H9 (cell line): ENCODE measurements at regions not wholly inside any gene's neighbourhood (a gene's known extent, or its start where the extent isn't known, plus 50 kb on each side); places are given as distances from the start of the nearest gene placed in this dataset.

Source experiments
- DNase-seq: peaks from one replicate; pipeline ENCODE4 v3.0.0-alpha.2; 2017
- H2AFZ ChIP-seq: one replicate; pipeline ENCODE4 v1.6.1; 2013; ENCODE audit warnings: mild to moderate bottlenecking, low read length, control low read depth, moderate library complexity
- H2AK5ac ChIP-seq: 2 replicates; pipeline ENCODE4 v1.6.1; 2013; ENCODE audit warnings: low read length, control low read depth, mixed read lengths; ENCODE audit not compliant: insufficient read length
- H2BK120ac ChIP-seq: one replicate; pipeline ENCODE4 v1.6.1; 2013; ENCODE audit warnings: low read depth, mild to moderate bottlenecking, low read length, control low read depth, inconsistent platforms; ENCODE audit not compliant: poor library complexity, severe bottlenecking
- H2BK12ac ChIP-seq: 2 replicates; pipeline ENCODE4 v1.6.1; 2013; ENCODE audit warnings: low read length, control low read depth, mixed read lengths, low read depth; ENCODE audit not compliant: insufficient read length
- H2BK15ac ChIP-seq: 2 replicates; pipeline ENCODE4 v1.6.1; 2013; ENCODE audit warnings: low read depth, low read length, control low read depth
- H2BK20ac ChIP-seq: one replicate; pipeline ENCODE4 v1.6.1; 2013; ENCODE audit warnings: low read depth, mild to moderate bottlenecking, low read length, control low read depth, inconsistent platforms; ENCODE audit not compliant: poor library complexity, severe bottlenecking
- H2BK5ac ChIP-seq: 2 replicates; pipeline ENCODE4 v1.6.1; 2013; ENCODE audit warnings: low read length, control low read depth, mixed read lengths; ENCODE audit not compliant: insufficient read length
- H3K14ac ChIP-seq: 2 replicates; pipeline ENCODE4 v1.6.1; 2013; ENCODE audit warnings: low read length, control low read depth; ENCODE audit not compliant: insufficient read depth
- H3K18ac ChIP-seq: 2 replicates; pipeline ENCODE4 v1.6.1; 2013; ENCODE audit warnings: low read depth, mild to moderate bottlenecking, mixed read lengths, low read length, control low read depth; ENCODE audit not compliant: insufficient read length
- H3K23ac ChIP-seq: 2 replicates; pipeline ENCODE4 v1.6.1; 2013; ENCODE audit warnings: low read length, control low read depth, mixed read lengths, low read depth; ENCODE audit not compliant: insufficient read length
- H3K23me2 ChIP-seq: 2 replicates; pipeline ENCODE4 v1.6.1; 2013; ENCODE audit warnings: low read depth, mild to moderate bottlenecking, mixed read lengths, low read length, control low read depth; ENCODE audit not compliant: insufficient read length, poor library complexity, severe bottlenecking
- H3K27ac ChIP-seq: 2 replicates; pipeline ENCODE4 v1.5.1; 2013; ENCODE audit warnings: low read length, control low read depth, mixed read lengths, low read depth; ENCODE audit not compliant: insufficient read length
- H3K27me3 ChIP-seq: 2 replicates; pipeline ENCODE4 v1.6.1; 2013; ENCODE audit warnings: low read length, control low read depth, inconsistent platforms; ENCODE audit not compliant: insufficient read depth
- H3K4ac ChIP-seq: 2 replicates; pipeline ENCODE4 v1.6.1; 2013; ENCODE audit warnings: low read depth, mild to moderate bottlenecking, control low read depth, inconsistent platforms, low read length, moderate library complexity
- H3K4me1 ChIP-seq: 2 replicates; pipeline ENCODE4 v1.6.1; 2013; ENCODE audit warnings: low read length, control low read depth, inconsistent platforms; ENCODE audit not compliant: insufficient read depth
- H3K4me2 ChIP-seq: 2 replicates; pipeline ENCODE4 v1.6.1; 2013; ENCODE audit warnings: low read length, control low read depth, mixed read lengths; ENCODE audit not compliant: insufficient read length, insufficient read depth
- H3K56ac ChIP-seq: 2 replicates; pipeline ENCODE4 v1.6.1; 2013; ENCODE audit warnings: low read depth, mild to moderate bottlenecking, mixed read lengths, low read length, control low read depth; ENCODE audit not compliant: insufficient read length
- H3K79me1 ChIP-seq: 2 replicates; pipeline ENCODE4 v1.6.1; 2013; ENCODE audit warnings: low read depth, mild to moderate bottlenecking, moderate library complexity, low read length, control low read depth, inconsistent platforms; ENCODE audit not compliant: insufficient read depth, poor library complexity, severe bottlenecking
- H3K79me2 ChIP-seq: 2 replicates; pipeline ENCODE4 v1.6.1; 2013; ENCODE audit warnings: low read length, control low read depth, inconsistent platforms; ENCODE audit not compliant: insufficient read depth
- H3K9ac ChIP-seq: 2 replicates; pipeline ENCODE4 v1.6.1; 2013; ENCODE audit warnings: low read length, control low read depth, mixed read lengths; ENCODE audit not compliant: insufficient read length; ENCODE audit errors: extremely low read depth
- H3K9me3 ChIP-seq: one replicate; pipeline ENCODE4 v1.6.1; 2013; ENCODE audit warnings: low read depth, low read length, inconsistent platforms; ENCODE audit not compliant: control insufficient read depth
- H3T11ph ChIP-seq: one replicate; pipeline ENCODE4 v1.6.1; 2013; ENCODE audit warnings: mild to moderate bottlenecking, low read length, control low read depth, inconsistent platforms
- H4K20me1 ChIP-seq: one replicate; pipeline ENCODE4 v1.6.1; 2013; ENCODE audit not compliant: control insufficient read depth, insufficient read length, insufficient read depth
- H4K5ac ChIP-seq: 2 replicates; pipeline ENCODE4 v1.6.1; 2013; ENCODE audit warnings: low read depth, mild to moderate bottlenecking, mixed read lengths, low read length, control low read depth; ENCODE audit not compliant: insufficient read length
- H4K8ac ChIP-seq: replicated peaks from 2 replicates; pipeline ENCODE4 v1.6.1; 2013; ENCODE audit warnings: low read length, control low read depth, mixed read lengths, low read depth; ENCODE audit not compliant: insufficient read length
- H4K91ac ChIP-seq: 2 replicates; pipeline ENCODE4 v1.6.1; 2013; ENCODE audit warnings: low read depth, mild to moderate bottlenecking, moderate library complexity, mixed read lengths, low read length, control low read depth; ENCODE audit not compliant: insufficient read length
- H3K27ac Mint-ChIP-seq, 3 experiments: 2 replicates in 2 of 3; 3 replicates in 1 of 3; pipeline ENCODE4 v1.8.0; 2020 to 2021; ENCODE audit warnings: mixed read lengths in 3 of 3, mild to moderate bottlenecking in 1 of 3, moderate library complexity in 1 of 3
- H3K27me3 Mint-ChIP-seq: 2 replicates; pipeline ENCODE4 v1.8.0; 2021; ENCODE audit warnings: low read depth, mild to moderate bottlenecking, moderate library complexity, mixed read lengths
- H3K36me3 Mint-ChIP-seq, 3 experiments: 2 replicates in 2 of 3; 3 replicates in 1 of 3; pipeline ENCODE4 v1.8.0; 2020 to 2021; ENCODE audit warnings: low read depth in 3 of 3, mixed read lengths in 3 of 3; ENCODE audit not compliant: insufficient read depth in 1 of 3
- H3K4me1 Mint-ChIP-seq, 2 experiments: 2 replicates each; pipeline ENCODE4 v1.8.0; 2020; ENCODE audit warnings: mixed read lengths in 2 of 2
- H3K4me3 Mint-ChIP-seq, 2 experiments: 2 replicates in 1 of 2; 3 replicates in 1 of 2; pipeline ENCODE4 v1.8.0; 2020 to 2021; ENCODE audit warnings: mild to moderate bottlenecking in 2 of 2, mixed read lengths in 2 of 2, moderate library complexity in 1 of 2
- H3K9me3 Mint-ChIP-seq, 2 experiments: 2 replicates in 1 of 2; 3 replicates in 1 of 2; pipeline ENCODE4 v1.8.0; 2020; ENCODE audit warnings: mild to moderate bottlenecking in 2 of 2, mixed read lengths in 2 of 2, moderate library complexity in 1 of 2
- CTCF ChIP-seq: fragments of 200-600 bp; sonication (generic); conservative IDR thresholded peaks from 3 replicates; pipeline ENCODE4 v1.8.0; 2021; ENCODE audit warnings: antibody characterized with exemption, mild to moderate bottlenecking
- WGBS: extraction: QIAGEN DNeasy Blood & Tissue Kit; methylation state at CpG from one replicate; pipeline ENCODE4 v1.1.7; 2013; ENCODE audit warnings: missing lambda C conversion rate, low lambda C conversion rate, mixed read lengths; ENCODE audit not compliant: insufficient read length; ENCODE audit errors: extremely low coverage; 5-methylcytosine and 5-hydroxymethylcytosine counted together

- Mint-ChIP-seq H3K4me1 (peaks cover 10 to 24% of the 10 kb centered on the region in 2 experiments), H3K27me3 (no peaks in the 10 kb centered on the region; the same call in none of the 2 replicates), H3K4me3 (no peak overlapping the region), H3K27ac (no peak overlapping the region), H3K9me3 (peaks cover 0 to 6% of the 10 kb centered on the region in 2 experiments; a peak in 3 of 5 replicates), H3K36me3 (no peaks in the 10 kb centered on the region; a peak in 1 of 7 replicates)
- no peaks in the 10 kb centered on the region for H3K27me3 ChIP-seq
- no peak overlapping the region for H2AK5ac ChIP-seq
- no peak overlapping the region for H3K56ac ChIP-seq
- H2BK120ac ChIP-seq, result no peak overlapping the region
- H2BK12ac ChIP-seq, result no peak overlapping the region
- no peak overlapping the region for H4K5ac ChIP-seq
- H4K8ac ChIP-seq, result no peak overlapping the region
- H3T11ph ChIP-seq, result no peak overlapping the region
- no peak overlapping the region for H3K4me2 ChIP-seq
- H3K9me3 ChIP-seq, result no peaks in the 10 kb centered on the region
- no peak overlapping the region for H3K9ac ChIP-seq
- H3K18ac ChIP-seq, result no peak overlapping the region
- no peak overlapping the region for H2BK15ac ChIP-seq
- no peak overlapping the region for H3K14ac ChIP-seq
- H3K23ac ChIP-seq, result no peak overlapping the region
- TF ChIP-seq CTCF, result no peak
- H2BK5ac ChIP-seq, result no peak overlapping the region
- H3K79me2 ChIP-seq, result no peaks in the 10 kb centered on the region
- no peaks in the 10 kb centered on the region for H3K4me1 ChIP-seq
- no peak overlapping the region for H2BK20ac ChIP-seq
- no peak overlapping the region for H2AFZ ChIP-seq
- H4K20me1 ChIP-seq, result no peaks in the 10 kb centered on the region
- H4K91ac ChIP-seq, result no peak overlapping the region
- H3K27ac ChIP-seq, result no peak overlapping the region
- no CpG with 5 or more reads among the region's 5 CpGs for WGBS
- H3K79me1 ChIP-seq, result no peaks in the 10 kb centered on the region
- no peak overlapping the region for H3K4ac ChIP-seq
- no peak for DNase-seq
- no peaks in the 10 kb centered on the region for H3K23me2 ChIP-seq
These were observed 73.1 kb upstream of the INCENP start for GRCh38 chr11:62050716-62051115.
